ENCODE measurements at regions not wholly inside any gene's neighbourhood (a gene's known extent, or its start where the extent isn't known, plus 50 kb on each side); places are given as distances from the start of the nearest gene placed in this dataset.
"Not testable (repeated sequence)": the region's sequence is repeated elsewhere in the genome, so short reads cannot be mapped to it uniquely, and the experiment has no call there.

DNA sequence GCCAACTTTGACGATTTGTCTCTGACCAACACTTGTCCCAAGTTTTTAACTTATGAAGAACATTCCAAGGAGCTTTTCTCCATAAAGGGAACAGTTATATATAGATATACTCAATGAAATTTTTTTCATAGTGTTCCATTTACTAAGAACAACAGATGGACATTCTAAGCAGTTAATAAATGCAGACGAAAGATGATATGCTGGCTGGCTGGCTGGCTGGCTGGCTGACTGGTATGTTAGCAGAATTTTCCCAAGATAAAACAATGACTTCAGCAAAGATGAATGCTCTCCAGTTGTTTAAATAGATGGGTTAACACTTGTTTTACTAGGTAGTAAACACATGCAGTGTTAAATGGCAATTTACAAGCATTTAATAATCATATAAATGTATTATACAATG, 62.2 kb downstream of the SPANXN3 start:
- DNase-seq: peak; percentile 66

GRCh38 chrX:143437439-143437838, 79.8 kb downstream of the SPANXN3 start:
- DNase-seq: peak; percentile 3

- no peak for DNase-seq
These were observed 81.4 kb downstream of the SPANXN3 start for GRCh38 chrX:143435916-143436315.

- no peak for DNase-seq
These were observed 87.5 kb downstream of the SPANXN3 start for GRCh38 chrX:143429811-143430210.

GRCh38 chrX:143429131-143429530, 88.1 kb downstream of the SPANXN3 start:
- peak; percentile 26 for DNase-seq

DNA sequence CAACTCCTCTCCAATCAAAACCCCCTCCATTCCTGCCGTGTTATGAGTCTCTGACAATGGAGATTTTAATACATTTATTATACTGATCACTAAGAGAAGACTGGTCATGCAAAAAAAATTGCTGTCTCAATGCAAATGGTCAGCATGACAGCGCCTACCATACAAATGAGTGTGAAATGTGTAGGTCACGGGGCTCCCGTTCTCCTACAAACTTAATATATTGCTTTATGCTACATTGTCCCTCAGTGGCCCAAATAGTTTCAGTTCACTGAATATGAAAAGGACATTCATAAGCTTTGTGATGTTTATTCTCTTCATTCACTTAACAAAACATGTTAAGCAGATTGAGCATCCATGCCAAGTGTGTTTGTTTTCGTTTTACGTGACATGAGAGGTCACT, 116.1 kb downstream of the SPANXN3 start:
- DNase-seq: no peak

- no peak for DNase-seq
These were observed 138.4 kb downstream of the SPANXN3 start for GRCh38 chrX:143378851-143379250.

DNA sequence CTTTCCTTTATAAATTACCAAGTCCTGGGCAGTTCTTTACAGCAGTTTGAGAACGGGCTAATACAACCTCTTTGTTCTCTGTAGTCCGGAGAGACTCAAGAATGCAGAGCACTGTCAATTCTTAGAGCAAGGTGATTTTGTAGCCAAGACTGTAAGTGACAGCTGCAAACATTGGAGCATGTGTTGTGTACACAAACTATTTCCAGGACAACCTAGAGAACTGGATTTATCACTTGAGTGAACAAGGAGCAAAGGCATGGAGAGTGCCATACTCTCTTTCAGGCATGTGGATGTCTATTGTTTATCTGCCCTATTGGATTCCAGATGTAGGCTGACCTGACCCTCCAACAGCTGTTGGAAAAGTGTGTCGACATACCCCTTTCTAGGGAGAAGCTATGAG, 153.9 kb downstream of the SPANXN3 start:
- no peak for DNase-seq

DNA sequence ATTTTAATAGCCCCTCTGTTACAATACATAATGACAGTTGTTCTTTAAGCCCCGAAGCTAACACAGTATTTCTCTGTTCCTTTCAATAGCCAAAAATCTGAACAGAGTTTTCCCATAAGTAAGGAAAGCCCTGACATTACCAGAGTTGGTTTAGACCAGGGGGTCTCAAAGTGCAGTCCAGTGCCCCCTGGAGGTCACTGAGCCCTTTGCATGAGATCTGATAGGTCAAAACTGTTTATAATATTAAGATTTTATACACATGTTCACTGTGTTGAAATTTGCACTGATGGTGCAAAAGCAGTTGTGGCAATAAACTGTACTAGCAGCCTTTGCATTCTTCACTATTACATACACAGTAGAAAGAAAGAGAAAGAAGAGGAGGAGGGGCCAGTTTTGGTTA, 177.1 kb downstream of the SPANXN3 start:
- DNase-seq: no peak

DNA sequence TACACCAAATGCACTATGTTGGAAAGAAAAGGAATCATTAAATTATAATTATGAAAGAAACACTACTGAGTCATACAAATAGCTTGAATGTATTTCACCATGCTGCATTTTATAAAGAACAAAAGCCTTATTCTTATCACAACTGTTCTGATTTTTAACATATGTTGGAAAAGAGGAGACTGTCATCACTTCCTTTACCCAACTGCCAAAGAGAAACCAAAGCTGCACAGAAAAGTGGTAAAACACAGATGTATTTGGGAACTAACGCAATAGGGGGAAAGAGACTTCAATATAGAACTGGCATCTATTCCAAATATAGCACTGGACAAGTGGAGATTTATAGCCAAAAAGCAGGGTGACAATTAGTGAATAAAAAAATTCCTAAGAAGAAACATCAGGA, 181.0 kb downstream of the SPANXN3 start:
- DNase-seq: no peak

- no peak for DNase-seq
These were observed 197.7 kb downstream of the SPANXN3 start for GRCh38 chrX:143319526-143319925.

DNA sequence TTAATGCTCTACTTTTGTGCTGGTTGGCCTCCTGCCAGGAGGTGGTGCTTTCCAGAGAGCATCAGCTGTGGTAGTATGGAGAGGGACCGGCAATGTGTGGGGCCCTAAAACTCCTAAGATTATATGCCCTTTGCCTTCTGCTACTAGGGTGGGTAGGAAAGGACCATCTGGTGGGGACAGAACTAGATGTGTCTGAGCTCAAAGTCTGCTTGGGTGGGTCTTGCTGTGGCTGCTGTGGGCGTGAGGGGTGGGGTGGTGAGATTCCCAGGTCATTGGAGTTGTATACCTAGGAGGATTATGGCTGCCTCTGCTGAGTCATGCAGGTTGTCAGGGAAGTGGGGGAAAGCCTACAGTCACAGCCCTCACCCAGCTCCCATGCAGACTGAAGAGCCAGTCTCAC, 198.4 kb downstream of the SPANXN3 start:
- not testable (repeated sequence) for DNase-seq

DNA sequence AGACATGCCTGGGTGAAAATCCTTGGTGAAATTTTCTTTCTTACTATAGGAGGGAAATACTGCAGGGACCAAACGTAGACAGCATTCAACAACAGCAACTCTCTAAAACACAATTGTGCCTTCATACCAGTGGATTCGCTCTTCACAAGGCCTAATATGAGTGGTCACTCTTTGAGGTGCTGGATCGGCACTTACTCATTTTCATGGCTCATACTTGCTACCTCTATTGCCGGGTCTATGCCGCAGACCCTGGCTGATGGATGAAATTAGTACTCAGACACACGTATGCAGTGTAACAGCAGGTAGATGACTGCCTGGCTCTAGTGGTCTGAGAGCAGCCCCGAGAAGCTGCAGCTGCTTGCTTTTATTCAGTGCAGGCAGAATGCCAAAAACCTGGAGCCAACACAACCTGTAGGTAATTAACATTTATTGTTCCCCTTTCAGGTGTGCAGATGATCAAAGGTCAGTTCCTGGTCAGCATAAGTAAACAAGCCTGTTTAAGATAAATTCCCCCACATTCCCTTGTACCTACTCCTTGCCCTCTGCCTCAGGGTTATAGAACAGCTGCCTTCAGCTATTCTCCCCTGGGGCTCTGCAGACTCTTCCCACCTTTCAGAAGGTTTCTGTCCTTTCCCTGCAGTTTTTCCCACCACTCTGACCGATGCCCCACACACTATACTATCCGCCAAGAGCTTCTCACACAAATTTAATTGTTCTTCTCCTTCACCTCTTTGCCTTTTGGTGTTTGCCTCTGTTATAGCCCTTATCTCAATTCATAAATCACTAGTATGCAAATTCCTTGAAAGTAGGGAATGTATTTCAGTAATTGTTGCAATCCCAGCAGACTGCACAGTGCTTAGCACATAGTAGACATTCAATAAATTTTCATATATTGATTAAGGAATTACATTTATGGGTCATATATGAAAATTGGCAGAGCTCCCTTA, 210.0 kb downstream of the SPANXN3 start:
- DNase-seq: no peak

GRCh38 chrX:143304518-143304917, 212.8 kb downstream of the SPANXN3 start:
- DNase-seq: no peak

- no peak for DNase-seq
These were observed 213.2 kb downstream of the SPANXN3 start for GRCh38 chrX:143304025-143304424.

GRCh38 chrX:143298663-143299241, 218.5 kb downstream of the SPANXN3 start:
- no peak for DNase-seq

- DNase-seq: no peak
These were observed 220.8 kb downstream of the SPANXN3 start for GRCh38 chrX:143296521-143296920.

DNA sequence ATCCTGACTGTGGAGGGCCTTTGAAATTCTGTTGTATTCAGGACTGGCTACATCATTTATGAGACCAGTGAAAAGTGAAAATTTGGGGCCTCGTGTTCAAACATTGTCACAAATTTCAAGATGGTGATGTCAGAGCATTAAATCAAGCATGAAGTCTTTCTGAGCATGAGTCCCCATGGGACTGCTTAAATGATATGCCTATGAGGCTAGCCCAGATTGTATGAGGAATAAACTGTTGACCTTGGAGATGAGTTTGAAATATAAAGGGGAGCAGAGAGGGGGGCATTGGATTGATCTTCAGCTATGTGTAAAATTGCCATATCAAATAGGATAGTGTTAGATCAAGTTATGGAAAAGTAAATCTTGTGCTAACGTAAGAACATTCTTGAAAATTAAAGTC, 230.0 kb downstream of the SPANXN3 start:
- no peak for DNase-seq

- DNase-seq: no peak
These were observed 244.6 kb downstream of the SPANXN4 start for GRCh38 chrX:143270317-143270716.

DNA sequence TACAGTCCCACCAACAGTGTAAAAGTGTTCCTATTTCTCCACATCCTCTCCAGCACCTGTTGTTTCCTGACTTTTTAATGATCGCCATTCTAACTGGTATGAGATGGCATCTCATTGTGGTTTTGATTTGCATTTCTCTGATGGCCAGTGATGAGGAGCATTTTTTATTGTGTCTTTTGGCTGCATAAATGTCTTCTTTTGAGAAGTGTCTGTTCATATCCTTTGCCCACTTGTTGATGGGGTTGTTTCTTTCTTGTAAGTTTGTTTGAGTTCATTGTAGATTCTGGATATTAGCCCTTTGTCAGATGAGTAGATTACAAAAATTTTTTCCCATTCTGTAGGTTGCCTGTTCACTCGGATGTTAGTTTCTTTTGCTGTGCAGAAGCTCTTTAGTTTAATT, 218.9 kb downstream of the SPANXN4 start:
- DNase-seq: not testable (repeated sequence)

DNA sequence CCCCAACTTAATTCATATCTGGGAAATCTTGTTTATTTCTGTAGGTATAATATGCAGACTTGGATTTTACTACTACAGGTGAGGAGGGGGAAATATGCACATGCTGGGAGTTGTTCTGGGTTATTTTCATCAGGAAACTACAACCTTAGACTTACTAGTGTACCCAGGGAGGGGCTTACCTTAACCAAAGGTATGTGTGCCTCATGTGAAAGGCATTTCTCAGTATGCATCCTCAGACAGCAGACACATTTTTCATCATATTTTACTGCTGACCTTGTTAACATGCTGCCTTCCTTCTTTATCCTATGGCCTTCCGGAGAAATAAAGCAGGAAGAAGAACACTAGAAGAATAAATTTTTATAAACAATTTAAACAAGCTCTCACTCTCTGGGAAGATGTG, 214.9 kb downstream of the SPANXN4 start:
- DNase-seq: no peak

DNA sequence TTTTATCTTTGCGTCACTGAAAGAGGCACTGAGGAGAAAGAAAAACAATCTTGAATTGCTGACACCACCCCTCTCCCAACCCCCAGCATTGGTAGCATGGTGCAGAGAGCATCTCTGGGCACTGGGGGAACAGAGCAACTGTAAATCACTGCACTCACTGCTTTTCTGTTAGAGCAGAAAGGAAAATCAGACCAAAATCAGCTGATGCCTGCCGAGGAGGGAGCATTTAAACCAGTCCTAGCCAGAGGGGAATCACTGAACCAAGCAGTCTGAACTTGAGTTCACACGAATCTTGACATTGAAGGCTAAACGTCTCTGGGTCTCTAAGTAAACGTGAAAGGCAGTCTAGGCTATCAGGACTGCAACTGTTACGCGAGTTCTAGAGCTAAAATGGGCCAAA, 205.8 kb downstream of the SPANXN4 start:
- no peak for DNase-seq

GRCh38 chrX:143228600-143228999, 202.9 kb downstream of the SPANXN4 start:
- DNase-seq: not testable (repeated sequence)

DNA sequence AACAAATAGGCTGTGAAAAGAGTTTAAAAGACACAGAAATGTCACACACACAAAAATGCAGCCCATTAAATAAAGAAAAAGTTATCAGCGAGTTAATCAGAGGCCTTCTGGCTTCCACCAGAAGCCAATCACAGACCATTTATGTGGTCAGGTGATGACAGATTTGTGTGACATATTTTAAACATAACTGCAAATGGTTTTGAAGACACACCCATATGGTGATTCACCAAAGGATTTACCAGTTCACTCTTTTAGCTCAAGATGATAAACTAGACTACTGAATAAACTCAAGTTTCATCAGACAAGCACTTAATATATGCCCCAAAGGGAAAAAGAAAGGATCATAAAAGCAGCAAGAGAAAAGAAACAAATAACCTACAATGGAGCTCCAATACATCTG, 181.2 kb downstream of the SPANXN4 start:
- no peak for DNase-seq

GRCh38 chrX:143171703-143172102, 146.0 kb downstream of the SPANXN4 start:
- DNase-seq: no peak
